HEK293 (cell line): ENCODE measurements at regions not wholly inside any gene's neighbourhood (a gene's known extent, or its start where the extent isn't known, plus 50 kb on each side); places are given as distances from the start of the nearest gene placed in this dataset.

Experiments
- CTCF ChIA-PET: fragments of 350-600 bp; formaldehyde crosslinking; extraction: SDS; loops from one replicate; lab custom pipeline; 2021; ENCODE audit warnings: antibody characterized with exemption; lab: Yijun Ruan, JAX
- POLR2A ChIA-PET: fragments of 300-600 bp; formaldehyde crosslinking; extraction: SDS; loops from one replicate; lab custom pipeline; 2020; ENCODE audit warnings: antibody characterized with exemption, inconsistent platforms; lab: Yijun Ruan, JAX
- H3K27ac ChIP-seq: fragments of 200-500 bp; sonication (Bioruptor generic); 2 replicates; pipeline ENCODE4 v1.5.1; 2014; ENCODE audit warnings: low read depth, low read length, control low read depth, inconsistent platforms; ENCODE audit errors: extremely low read depth
- H3K36me3 ChIP-seq, 2 experiments: fragments of 200-500 bp in 1 of 2; sonication (Bioruptor generic) in 1 of 2; 1 replicate in 1 of 2; 2 replicates in 1 of 2; pipeline ENCODE4 v1.5.1; 2014 to 2017; ENCODE audit warnings: inconsistent platforms in 2 of 2, low read length in 2 of 2; ENCODE audit not compliant: control insufficient read depth in 2 of 2, insufficient read depth in 1 of 2
- H3K4me1 ChIP-seq: fragments of 200-500 bp; sonication (Bioruptor generic); 2 replicates; pipeline ENCODE4 v1.5.1; 2014; ENCODE audit warnings: mild to moderate bottlenecking, low read length, inconsistent platforms; ENCODE audit not compliant: control insufficient read depth, insufficient read depth
- H3K4me3 ChIP-seq: 2 replicates; pipeline ENCODE4 v1.5.1; 2011; ENCODE audit warnings: low read depth, mild to moderate bottlenecking, control low read depth, low read length, moderate library complexity
- H3K9me3 ChIP-seq: fragments of 200-500 bp; sonication (Bioruptor generic); 2 replicates; pipeline ENCODE4 v1.5.1; 2014; ENCODE audit warnings: low read depth, low read length, inconsistent platforms; ENCODE audit not compliant: control insufficient read depth, insufficient read depth
- CTCF ChIP-seq: fragments of 450-650 bp; formaldehyde crosslinking; IDR thresholded peaks from 2 replicates; pipeline ENCODE4 v1.5.1; 2016; ENCODE audit warnings: missing biosample characterization, missing genetic modification characterization
- ELK4 ChIP-seq: IDR thresholded peaks from 2 replicates; pipeline ENCODE4 v1.6.1; 2011; ENCODE audit warnings: mild to moderate bottlenecking, low read depth, low read length, borderline replicate concordance
- KLF1 ChIP-seq: fragments of 450-650 bp; formaldehyde crosslinking; IDR thresholded peaks from 2 replicates; pipeline ENCODE4 v1.5.1; 2016; ENCODE audit warnings: missing biosample characterization, missing genetic modification characterization
- KLF7 ChIP-seq: fragments of 450-650 bp; formaldehyde crosslinking; IDR thresholded peaks from 2 replicates; pipeline ENCODE4 v1.5.1; 2016; ENCODE audit warnings: missing biosample characterization, missing genetic modification characterization, borderline replicate concordance
- ZBTB49 ChIP-seq: fragments of 450-650 bp; formaldehyde crosslinking; IDR thresholded peaks from 2 replicates; pipeline ENCODE4 v1.5.1; 2016; ENCODE audit warnings: missing biosample characterization, missing genetic modification characterization, low read depth
- ZBTB7A ChIP-seq: fragments of 450-650 bp; formaldehyde crosslinking; IDR thresholded peaks from 2 replicates; pipeline ENCODE4 v1.5.1; 2016; ENCODE audit warnings: low read depth, missing biosample characterization, missing genetic modification characterization
- ZNF140 ChIP-seq: fragments of 450-650 bp; formaldehyde crosslinking; IDR thresholded peaks from 2 replicates; pipeline ENCODE4 v1.5.1; 2016; ENCODE audit warnings: missing biosample characterization, missing genetic modification characterization
- ZNF24 ChIP-seq: fragments of 450-650 bp; formaldehyde crosslinking; IDR thresholded peaks from 2 replicates; pipeline ENCODE4 v1.5.1; 2016; ENCODE audit warnings: missing biosample characterization, missing genetic modification characterization
- ZNF280C ChIP-seq: fragments of 450-650 bp; formaldehyde crosslinking; IDR thresholded peaks from 2 replicates; pipeline ENCODE4 v1.5.1; 2016; ENCODE audit warnings: missing biosample characterization, missing genetic modification characterization
- ZNF354C ChIP-seq: fragments of 450-650 bp; formaldehyde crosslinking; IDR thresholded peaks from 2 replicates; pipeline ENCODE4 v1.5.1; 2016; ENCODE audit warnings: missing biosample characterization, missing genetic modification characterization, low read depth, borderline replicate concordance
- ZNF449 ChIP-seq: fragments of 450-650 bp; formaldehyde crosslinking; IDR thresholded peaks from 2 replicates; pipeline ENCODE4 v1.5.1; 2017; ENCODE audit warnings: missing biosample characterization, mild to moderate bottlenecking, missing genetic modification characterization, moderate library complexity
- ZNF518A ChIP-seq: fragments of 450-650 bp; formaldehyde crosslinking; conservative IDR thresholded peaks from 2 replicates; pipeline ENCODE4 v1.5.1; 2016; ENCODE audit warnings: low read depth, missing biosample characterization, missing genetic modification characterization
- ZNF544 ChIP-seq: fragments of 450-650 bp; formaldehyde crosslinking; IDR thresholded peaks from 2 replicates; pipeline ENCODE4 v1.5.0; 2017; ENCODE audit warnings: missing biosample characterization, missing genetic modification characterization
- ZNF555 ChIP-seq: fragments of 450-650 bp; formaldehyde crosslinking; conservative IDR thresholded peaks from 2 replicates; pipeline ENCODE4 v1.5.1; 2017; ENCODE audit warnings: missing biosample characterization, mild to moderate bottlenecking, missing genetic modification characterization, inconsistent platforms
- ZNF560 ChIP-seq: fragments of 450-650 bp; formaldehyde crosslinking; IDR thresholded peaks from 2 replicates; pipeline ENCODE4 v1.5.1; 2017; ENCODE audit warnings: missing biosample characterization, missing genetic modification characterization, borderline replicate concordance
- ZNF561 ChIP-seq: fragments of 450-650 bp; IDR thresholded peaks from 2 replicates; pipeline ENCODE4 v1.5.1; 2018; ENCODE audit warnings: missing biosample characterization, missing genetic modification characterization, borderline replicate concordance
- ZNF596 ChIP-seq: fragments of 450-650 bp; IDR thresholded peaks from 2 replicates; pipeline ENCODE4 v1.5.0; 2018; ENCODE audit warnings: missing biosample characterization, mild to moderate bottlenecking, missing genetic modification characterization, moderate library complexity
- ZNF692 ChIP-seq: fragments of 450-650 bp; formaldehyde crosslinking; IDR thresholded peaks from 2 replicates; pipeline ENCODE4 v1.5.1; 2016; ENCODE audit warnings: missing biosample characterization, missing genetic modification characterization
- ZNF707 ChIP-seq: fragments of 450-650 bp; formaldehyde crosslinking; IDR thresholded peaks from 2 replicates; pipeline ENCODE4 v1.5.1; 2016; ENCODE audit warnings: missing biosample characterization, missing genetic modification characterization

- TF ChIP-seq ZNF518A, result no peak
- TF ChIP-seq KLF7 (tag by site-specific recombination), result no peak
These were observed 75.0 kb downstream of the JRKL start (continued) for GRCh38 chr11:96464700-96465307.

GRCh38 chr11:96465512-96465911 is 75.7 kb downstream of the JRKL start:
- Histone ChIP-seq H3K36me3 (no peaks in the 10 kb centered on the region), H3K4me3 (no peak overlapping the region), H3K9me3 (no peaks in the 10 kb centered on the region), H3K27ac (no peak overlapping the region), H3K4me1 (no peaks in the 10 kb centered on the region)
- ChIA-PET POLR2A (no interaction called here), CTCF (interaction anchor here (0.6 to 2.2 kb wide), 4 partner anchors 18 to 1656 kb away, joined by 3 to 7 read pairs (median 4); no protein-coding TSS in a partner anchor)
- TF ChIP-seq ZNF449 (tag by site-specific recombination) (no peak), ZNF707 (tag by site-specific recombination) (no peak), ZNF692 (tag by site-specific recombination) (no peak), ZNF24 (tag by site-specific recombination) (no peak), ELK4 (no peak), CTCF (tag by site-specific recombination) (no peak), ZNF596 (tag by site-specific recombination) (no peak), ZBTB7A (tag by site-specific recombination) (no peak), ZBTB49 (no peak), ZNF561 (no peak), ZNF354C (no peak), ZNF140 (no peak), ZNF544 (tag by site-specific recombination) (no peak), ZNF280C (tag by site-specific recombination) (no peak), ZNF555 (tag by site-specific recombination) (no peak), ZNF560 (tag by site-specific recombination) (no peak), KLF1 (tag by site-specific recombination) (no peak)
